K562 (cell line): ENCODE measurements at regions not wholly inside any gene's neighbourhood (a gene's known extent, or its start where the extent isn't known, plus 50 kb on each side); places are given as distances from the start of the nearest gene placed in this dataset.

Experiments
- ATAC-seq: fragments of 200-7000 bp; cut with Tn5 transposase; 3 replicates; pipeline ENCODE4 v1.9.1; 2020; ENCODE audit warnings: moderate library complexity
- BruUV-seq: library from RNA; stranded (reverse); fragments of 400-500 nt; replicated peaks from 2 replicates; lab custom pipeline; 2021; lab: Mats Ljungman, UMichigan
- CTCF ChIA-PET: fragments of 300-600 bp; formaldehyde crosslinking; extraction: SDS; loops from one replicate; lab custom pipeline; 2021; ENCODE audit warnings: low intra/inter-chr PET ratio; lab: Yijun Ruan, JAX
- POLR2A ChIA-PET: fragments of 300-600, 350-650 bp; sonication (Branson Sonifier 250); formaldehyde crosslinking; extraction: SDS; loops from one replicate; lab custom pipeline; 2021; ENCODE audit warnings: antibody characterized with exemption, inconsistent platforms; lab: Yijun Ruan, JAX
- DNase-seq, 4 experiments: peaks; one replicate each; pipeline versions ENCODE4 v3.0.0 to v3.0.0-alpha.2; 2011 to 2018; ENCODE audit warnings: low spot score in 3 of 4, mixed read lengths in 3 of 4; ENCODE audit errors: extremely low read depth in 1 of 4
- FAIRE-seq: peaks from 2 replicates; lab custom pipeline; 2011; peaks lifted over from hg19 to GRCh38; lab: Jason Lieb, UNC
- H2AFZ ChIP-seq: 2 replicates; pipeline ENCODE4 v1.6.0; 2011; ENCODE audit warnings: low read depth, low read length, control low read depth, inconsistent platforms
- H3K27ac ChIP-seq: fragments of 200-600 bp; 3 replicates; pipeline ENCODE4 v1.8.0; 2011; ENCODE audit warnings: low read depth, mild to moderate bottlenecking, control low read depth, inconsistent platforms, low read length, moderate library complexity, mixed read lengths; ENCODE audit errors: extremely low read depth
- H3K27me3 ChIP-seq, 2 experiments: fragments of 300-600 bp in 1 of 2; 2 replicates in 1 of 2; 3 replicates in 1 of 2; pipeline versions ENCODE4 v1.6.0 to v1.8.0; 2011; ENCODE audit warnings: inconsistent platforms in 2 of 2, low read length in 2 of 2, mild to moderate bottlenecking in 1 of 2, mixed read lengths in 1 of 2, moderate library complexity in 1 of 2; ENCODE audit not compliant: control insufficient read depth in 2 of 2, insufficient read depth in 2 of 2
- H3K36me3 ChIP-seq: fragments of 300-600 bp; 3 replicates; pipeline ENCODE4 v1.8.0; 2011; ENCODE audit warnings: mild to moderate bottlenecking, low read length, inconsistent platforms; ENCODE audit not compliant: control insufficient read depth, insufficient read depth
- H3K4me1 ChIP-seq, 2 experiments: fragments of 200-600 bp in 1 of 2; replicated peaks in 1 of 2; 2 replicates in 1 of 2; 3 replicates in 1 of 2; pipeline versions ENCODE4 v1.5.1 to v1.8.0; 2011; ENCODE audit warnings: inconsistent platforms in 2 of 2, low read length in 2 of 2, mild to moderate bottlenecking in 1 of 2, mixed read lengths in 1 of 2, moderate library complexity in 1 of 2; ENCODE audit not compliant: control insufficient read depth in 2 of 2, insufficient read depth in 2 of 2
- H3K4me2 ChIP-seq: 2 replicates; pipeline ENCODE4 v1.6.1; 2011; ENCODE audit warnings: low read length, control low read depth, inconsistent platforms, mixed read lengths; ENCODE audit not compliant: insufficient read depth
- H3K4me3 ChIP-seq: fragments of 200-600 bp; sonication (generic), shearing (Covaris generic); 2 replicates; pipeline ENCODE4 v1.5.1; 2016; ENCODE audit warnings: control low read depth, inconsistent platforms
- H3K79me2 ChIP-seq: fragments of 200-600 bp; 3 replicates; pipeline ENCODE4 v1.8.0; 2011; ENCODE audit warnings: low read length, inconsistent platforms; ENCODE audit not compliant: control insufficient read depth, insufficient read depth
- H3K9ac ChIP-seq, 2 experiments: 2 replicates each; pipeline versions ENCODE4 v1.6.0 to v1.6.1; 2011; ENCODE audit warnings: low read depth in 2 of 2, low read length in 2 of 2, control low read depth in 1 of 2, inconsistent platforms in 1 of 2, mild to moderate bottlenecking in 1 of 2, mixed read lengths in 1 of 2; ENCODE audit not compliant: insufficient read depth in 1 of 2
- H3K9me1 ChIP-seq: one replicate; pipeline ENCODE4 v1.6.0; 2011; ENCODE audit warnings: inconsistent platforms, mild to moderate bottlenecking, low read length, moderate library complexity; ENCODE audit not compliant: control insufficient read depth, insufficient read depth
- H3K9me3 ChIP-seq: replicated peaks from 2 replicates; pipeline ENCODE4 v1.5.1; 2011; ENCODE audit warnings: low read depth, low read length, inconsistent platforms; ENCODE audit not compliant: control insufficient read depth, insufficient read depth
- H4K20me1 ChIP-seq: replicated peaks from 2 replicates; pipeline ENCODE4 v1.6.1; 2011; ENCODE audit warnings: low read length, inconsistent platforms, mixed read lengths; ENCODE audit not compliant: control insufficient read depth, insufficient read depth
- CREBBP ChIP-seq: IDR thresholded peaks from one replicate; pipeline ENCODE4 v1.6.1; 2012; ENCODE audit warnings: low read depth, mild to moderate bottlenecking, control low read depth, inconsistent platforms, low read length
- MYBL2 ChIP-seq, 2 experiments: fragments of 450-650 bp in 1 of 2; sonication (generic) in 1 of 2; formaldehyde crosslinking in 1 of 2; IDR thresholded peaks; 2 replicates each; pipeline versions ENCODE4 v1.6.1 to v1.8.1; 2017 to 2022; ENCODE audit warnings: borderline replicate concordance in 1 of 2, inconsistent platforms in 1 of 2, low read depth in 1 of 2, mild to moderate bottlenecking in 1 of 2, missing genetic modification reagents in 1 of 2, moderate library complexity in 1 of 2
- SAFB ChIP-seq: fragments of 200-400 bp; formaldehyde crosslinking; IDR thresholded peaks from 2 replicates; pipeline ENCODE4 v1.6.1; 2017; ENCODE audit warnings: low read depth, low read length, borderline replicate concordance
- WGBS: fragments of 100-300 bp; shearing (Covaris generic); methylation state at CpG from one replicate; pipeline ENCODE4 v1.1.6; 2016; ENCODE audit warnings: low coverage, mixed read lengths; ENCODE audit not compliant: insufficient coverage; ENCODE audit errors: missing lambda C conversion rate; 5-methylcytosine and 5-hydroxymethylcytosine counted together
- in situ Hi-C: fragments of 300-500 bp; cut with MboI; formaldehyde crosslinking; loops from 4 replicates; pipeline ENCODE4 v1.15.0; 2018; ENCODE audit warnings: inconsistent platforms, mixed read lengths
- intact Hi-C: fragments of 100-400 bp; cut with micrococcal nuclease; formaldehyde crosslinking; loops from 2 replicates; pipeline ENCODE4 v1.14.2; 2022
- TF ChIP-seq, protein P1 (sequence below): fragments of 250-450 bp; sonication (Bioruptor Pico); IDR thresholded peaks from 2 replicates; pipeline ENCODE4 v1.4.0; 2020; ENCODE audit warnings: borderline replicate concordance
- TF ChIP-seq, protein P2 (sequence below): IDR thresholded peaks from 2 replicates; pipeline ENCODE4 v1.6.1; 2012; ENCODE audit warnings: low read depth, low read length, improper control_type of control experiment, borderline replicate concordance

DNA sequence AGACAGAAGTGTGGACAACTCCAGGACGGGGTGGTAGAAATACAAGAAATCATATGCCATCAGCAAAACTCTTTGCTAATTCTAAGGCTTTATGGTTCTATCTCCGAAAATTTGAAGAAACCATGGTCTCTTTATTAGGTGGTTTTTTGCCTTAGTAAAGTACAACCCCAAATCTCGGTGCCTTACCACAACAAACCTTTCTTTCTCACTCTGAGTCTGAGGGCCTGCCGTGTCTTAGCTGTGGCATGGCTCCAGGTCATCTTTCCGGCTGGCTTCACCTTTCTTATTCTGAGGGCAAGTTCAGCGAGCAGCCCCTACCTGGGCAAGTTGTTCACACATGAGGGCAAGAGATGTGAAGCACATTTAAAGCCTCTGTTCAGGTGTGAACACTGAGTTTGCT is 280.6 kb downstream of the TTLL7 start:
- BruUV-seq: no TSS peak
- intact Hi-C loops (no loop called here), in situ Hi-C loops (no loop called here)
- Histone ChIP-seq H3K27me3 (no peaks in the 10 kb centered on the region), H3K36me3 (no peaks in the 10 kb centered on the region), H3K9me1 (no peaks in the 10 kb centered on the region), H2AFZ (no peak overlapping the region), H3K4me3 (no peak overlapping the region), H3K9me3 (no peaks in the 10 kb centered on the region), H4K20me1 (no peaks in the 10 kb centered on the region), H3K4me1 (no peaks in the 10 kb centered on the region), H3K9ac (no peak overlapping the region), H3K79me2 (no peaks in the 10 kb centered on the region), H3K27ac (no peak overlapping the region), H3K4me2 (no peak overlapping the region)
- ChIA-PET CTCF (no interaction called here), POLR2A (no interaction called here)
- 0% methylated on average over 6 of the region's 6 CpGs for WGBS
- ATAC-seq: no peak
- TF ChIP-seq SAFB: no peak
- TF ChIP-seq, protein P1, sequence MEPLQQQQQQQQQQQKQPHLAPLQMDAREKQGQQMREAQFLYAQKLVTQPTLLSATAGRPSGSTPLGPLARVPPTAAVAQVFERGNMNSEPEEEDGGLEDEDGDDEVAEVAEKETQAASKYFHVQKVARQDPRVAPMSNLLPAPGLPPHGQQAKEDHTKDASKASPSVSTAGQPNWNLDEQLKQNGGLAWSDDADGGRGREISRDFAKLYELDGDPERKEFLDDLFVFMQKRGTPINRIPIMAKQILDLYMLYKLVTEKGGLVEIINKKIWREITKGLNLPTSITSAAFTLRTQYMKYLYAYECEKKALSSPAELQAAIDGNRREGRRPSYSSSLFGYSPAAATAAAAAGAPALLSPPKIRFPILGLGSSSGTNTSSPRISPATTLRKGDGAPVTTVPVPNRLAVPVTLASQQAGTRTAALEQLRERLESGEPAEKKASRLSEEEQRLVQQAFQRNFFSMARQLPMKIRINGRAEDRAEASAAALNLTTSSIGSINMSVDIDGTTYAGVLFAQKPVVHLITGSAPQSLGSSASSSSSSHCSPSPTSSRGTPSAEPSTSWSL (CRISPR knock-in tag): no peak
- TF ChIP-seq, protein P2, sequence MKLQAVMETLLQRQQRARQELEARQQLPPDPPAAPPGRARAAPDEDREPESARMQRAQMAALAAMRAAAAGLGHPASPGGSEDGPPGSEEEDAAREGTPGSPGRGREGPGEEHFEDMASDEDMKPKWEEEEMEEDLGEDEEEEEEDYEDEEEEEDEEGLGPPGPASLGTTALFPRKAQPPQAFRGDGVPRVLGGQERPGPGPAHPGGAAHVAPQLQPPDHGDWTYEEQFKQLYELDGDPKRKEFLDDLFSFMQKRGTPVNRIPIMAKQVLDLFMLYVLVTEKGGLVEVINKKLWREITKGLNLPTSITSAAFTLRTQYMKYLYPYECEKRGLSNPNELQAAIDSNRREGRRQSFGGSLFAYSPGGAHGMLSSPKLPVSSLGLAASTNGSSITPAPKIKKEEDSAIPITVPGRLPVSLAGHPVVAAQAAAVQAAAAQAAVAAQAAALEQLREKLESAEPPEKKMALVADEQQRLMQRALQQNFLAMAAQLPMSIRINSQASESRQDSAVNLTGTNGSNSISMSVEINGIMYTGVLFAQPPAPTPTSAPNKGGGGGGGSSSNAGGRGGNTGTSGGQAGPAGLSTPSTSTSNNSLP: no peak
- no peak for TF ChIP-seq MYBL2 (IDR thresholded peaks at IDR 0.05; ENCODE audit: low read depth)
- no peak for TF ChIP-seq MYBL2 (CRISPR knock-in tag; IDR thresholded peaks at IDR 0.05; ENCODE audit: borderline replicate concordance)
- no peak for TF ChIP-seq CREBBP
- no peak for DNase-seq
- no peak for FAIRE-seq
